ENCODE measurements at regions not wholly inside any gene's neighbourhood (a gene's known extent, or its start where the extent isn't known, plus 50 kb on each side); places are given as distances from the start of the nearest gene placed in this dataset.

GRCh38 chr3:84439476-84439875 lies 519.3 kb upstream of the CADM2 start:
- Mint-ChIP-seq H3K4me3 (ENCODE audit: low read depth, unreplicated experiment) (no peak overlapping the region), H3K4me1 (ENCODE audit: low read depth, unreplicated experiment) (no peaks in the 10 kb centered on the region), H3K27me3 (ENCODE audit: unreplicated experiment) (no peaks in the 10 kb centered on the region), H3K9me3 (ENCODE audit: low read depth, unreplicated experiment) (no peaks in the 10 kb centered on the region), H3K36me3 (ENCODE audit: insufficient read depth, unreplicated experiment) (no peaks in the 10 kb centered on the region), H3K27ac (ENCODE audit: unreplicated experiment) (no peak overlapping the region)
- BruUV-seq (replicated peaks): no TSS peak
- CTCF ChIA-PET: no interaction called here
- no peak for DNase-seq
- intact Hi-C loops (cut with micrococcal nuclease; ENCODE audit: unreplicated experiment): no loop called here
- TF ChIP-seq CTCF (IDR thresholded peaks at IDR 0.05; ENCODE audit: unreplicated experiment): no peak

- Mint-ChIP-seq H3K27me3 (ENCODE audit: unreplicated experiment) (no peaks in the 10 kb centered on the region), H3K4me1 (ENCODE audit: low read depth, unreplicated experiment) (no peaks in the 10 kb centered on the region), H3K9me3 (ENCODE audit: low read depth, unreplicated experiment) (no peaks in the 10 kb centered on the region), H3K27ac (ENCODE audit: unreplicated experiment) (no peak overlapping the region), H3K36me3 (ENCODE audit: insufficient read depth, unreplicated experiment) (no peaks in the 10 kb centered on the region), H3K4me3 (ENCODE audit: low read depth, unreplicated experiment) (no peak overlapping the region)
- CTCF ChIA-PET: no interaction called here
- TF ChIP-seq CTCF (IDR thresholded peaks at IDR 0.05; ENCODE audit: unreplicated experiment): no peak
- DNase-seq: no peak
- intact Hi-C loops (cut with micrococcal nuclease; ENCODE audit: unreplicated experiment): no loop called here
- no TSS peak for BruUV-seq (replicated peaks)
Measured at GRCh38 chr3:84440291-84440690, 518.5 kb upstream of the CADM2 start.

GRCh38 chr3:84442533-84442932 lies 516.3 kb upstream of the CADM2 start:
- DNase-seq: no peak
- no peak overlapping the region for H3K4me3 Mint-ChIP-seq (ENCODE audit: low read depth, unreplicated experiment)
- H3K9me3 Mint-ChIP-seq (ENCODE audit: low read depth, unreplicated experiment): no peaks in the 10 kb centered on the region
- H3K4me1 Mint-ChIP-seq (ENCODE audit: low read depth, unreplicated experiment): no peaks in the 10 kb centered on the region
- H3K27me3 Mint-ChIP-seq (ENCODE audit: unreplicated experiment): no peaks in the 10 kb centered on the region
- H3K27ac Mint-ChIP-seq (ENCODE audit: unreplicated experiment): no peak overlapping the region
- H3K36me3 Mint-ChIP-seq (ENCODE audit: insufficient read depth, unreplicated experiment): no peaks in the 10 kb centered on the region
- no TSS peak for BruUV-seq (replicated peaks)
- intact Hi-C loops (cut with micrococcal nuclease; ENCODE audit: unreplicated experiment): no loop called here
- TF ChIP-seq CTCF (IDR thresholded peaks at IDR 0.05; ENCODE audit: unreplicated experiment): no peak
- CTCF ChIA-PET: no interaction called here

- CTCF ChIA-PET: no interaction called here
- no peak for DNase-seq
- H3K4me3 Mint-ChIP-seq (ENCODE audit: low read depth, unreplicated experiment): no peak overlapping the region
- no peak overlapping the region for H3K27ac Mint-ChIP-seq (ENCODE audit: unreplicated experiment)
- no peaks in the 10 kb centered on the region for H3K4me1 Mint-ChIP-seq (ENCODE audit: low read depth, unreplicated experiment)
- intact Hi-C loops (cut with micrococcal nuclease; ENCODE audit: unreplicated experiment): no loop called here
- BruUV-seq (replicated peaks): no TSS peak
- H3K27me3 Mint-ChIP-seq (ENCODE audit: unreplicated experiment): no peaks in the 10 kb centered on the region
- no peaks in the 10 kb centered on the region for H3K36me3 Mint-ChIP-seq (ENCODE audit: insufficient read depth, unreplicated experiment)
- H3K9me3 Mint-ChIP-seq (ENCODE audit: low read depth, unreplicated experiment): no peaks in the 10 kb centered on the region
- TF ChIP-seq CTCF (IDR thresholded peaks at IDR 0.05; ENCODE audit: unreplicated experiment): no peak
Measured at GRCh38 chr3:84444726-84445521, 513.9 kb upstream of the CADM2 start.

Measured in Calu3 (cell line).